Brain microvascular endothelial cell (primary cell): ENCODE measurements at regions not wholly inside any gene's neighbourhood (a gene's known extent, or its start where the extent isn't known, plus 50 kb on each side); places are given as distances from the start of the nearest gene placed in this dataset.

Source experiments
- DNase-seq: peaks from one replicate; pipeline ENCODE4 v3.0.0-alpha.2; 2020
- H3K27ac ChIP-seq: fragments of 250-450 bp; sonication (Bioruptor Pico); 2 replicates; pipeline ENCODE4 v1.5.1; 2020; ENCODE audit warnings: mild to moderate bottlenecking, moderate library complexity
- H3K27me3 ChIP-seq: fragments of 250-450 bp; sonication (Bioruptor Pico); replicated peaks from 2 replicates; pipeline ENCODE4 v1.5.1; 2020; ENCODE audit warnings: mild to moderate bottlenecking
- H3K36me3 ChIP-seq: fragments of 250-450 bp; sonication (Bioruptor Pico); replicated peaks from 2 replicates; pipeline ENCODE4 v1.5.1; 2020; ENCODE audit warnings: mild to moderate bottlenecking
- H3K4me3 ChIP-seq: 2 replicates; pipeline ENCODE4 v1.5.1; 2011; ENCODE audit warnings: low read depth, mild to moderate bottlenecking, control low read depth, low read length, moderate library complexity
- in situ Hi-C: cut with HindIII; loops from 2 replicates; pipeline ENCODE4 v1.10.0; 2017; ENCODE audit warnings: low sequenced_read_pairs, low pct_ligation_motif_present
- TF ChIP-seq, protein P1 (sequence below): IDR thresholded peaks from 2 replicates; pipeline ENCODE4 v1.5.1; 2011; ENCODE audit warnings: low read depth, mild to moderate bottlenecking, moderate library complexity, low read length, control low read depth, inconsistent platforms; ENCODE audit errors: missing control alignments

DNA sequence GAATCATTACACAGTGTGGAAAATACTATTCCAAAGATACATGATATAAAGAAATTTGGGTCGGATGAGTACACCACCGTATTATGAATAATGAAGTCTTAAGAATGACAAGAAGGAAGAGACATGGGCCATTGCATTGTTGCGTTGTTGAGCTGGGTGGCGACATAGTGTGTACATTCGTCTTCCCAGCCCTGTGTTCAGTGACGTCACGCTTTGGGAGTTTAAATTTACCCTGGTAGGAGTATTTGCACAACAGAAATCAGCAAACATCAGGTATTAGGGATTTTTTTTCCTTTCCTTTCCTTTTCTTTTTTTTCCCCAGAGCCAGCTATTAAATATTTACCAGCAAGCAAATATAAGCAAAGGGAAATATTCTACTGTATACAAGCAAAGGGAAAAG is 347.2 kb upstream of the NETO1 start:
- H3K27ac ChIP-seq: no peak overlapping the region
- in situ Hi-C loops: no loop called here
- TF ChIP-seq, protein P1, sequence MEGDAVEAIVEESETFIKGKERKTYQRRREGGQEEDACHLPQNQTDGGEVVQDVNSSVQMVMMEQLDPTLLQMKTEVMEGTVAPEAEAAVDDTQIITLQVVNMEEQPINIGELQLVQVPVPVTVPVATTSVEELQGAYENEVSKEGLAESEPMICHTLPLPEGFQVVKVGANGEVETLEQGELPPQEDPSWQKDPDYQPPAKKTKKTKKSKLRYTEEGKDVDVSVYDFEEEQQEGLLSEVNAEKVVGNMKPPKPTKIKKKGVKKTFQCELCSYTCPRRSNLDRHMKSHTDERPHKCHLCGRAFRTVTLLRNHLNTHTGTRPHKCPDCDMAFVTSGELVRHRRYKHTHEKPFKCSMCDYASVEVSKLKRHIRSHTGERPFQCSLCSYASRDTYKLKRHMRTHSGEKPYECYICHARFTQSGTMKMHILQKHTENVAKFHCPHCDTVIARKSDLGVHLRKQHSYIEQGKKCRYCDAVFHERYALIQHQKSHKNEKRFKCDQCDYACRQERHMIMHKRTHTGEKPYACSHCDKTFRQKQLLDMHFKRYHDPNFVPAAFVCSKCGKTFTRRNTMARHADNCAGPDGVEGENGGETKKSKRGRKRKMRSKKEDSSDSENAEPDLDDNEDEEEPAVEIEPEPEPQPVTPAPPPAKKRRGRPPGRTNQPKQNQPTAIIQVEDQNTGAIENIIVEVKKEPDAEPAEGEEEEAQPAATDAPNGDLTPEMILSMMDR: no peak
- DNase-seq: no peak
- H3K27me3 ChIP-seq: no peaks in the 10 kb centered on the region
- H3K36me3 ChIP-seq: no peaks in the 10 kb centered on the region
- no peak overlapping the region for H3K4me3 ChIP-seq

DNA sequence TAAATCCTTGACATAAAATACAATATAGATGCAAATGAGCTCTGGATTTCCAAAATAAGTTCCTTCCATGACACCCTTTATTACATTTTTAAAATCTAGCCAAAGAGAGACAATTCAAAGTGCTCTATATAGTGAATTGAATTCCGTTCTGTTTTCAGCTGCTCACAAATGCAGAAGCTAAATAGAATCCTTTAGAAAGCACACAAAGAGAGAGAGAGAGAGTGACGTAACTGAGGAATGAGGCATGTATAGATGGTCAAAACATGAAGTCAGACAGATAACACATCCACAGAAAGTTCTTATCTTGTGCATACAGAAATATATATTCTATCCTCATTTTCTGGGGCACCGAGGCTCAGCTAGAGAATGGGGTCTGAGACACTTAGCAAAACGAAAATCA is 344.7 kb upstream of the NETO1 start:
- no peak for DNase-seq
- H3K36me3 ChIP-seq: no peaks in the 10 kb centered on the region
- no peak overlapping the region for H3K4me3 ChIP-seq
- no peak overlapping the region for H3K27ac ChIP-seq
- TF ChIP-seq, protein P1: no peak
- in situ Hi-C loops: no loop called here
- H3K27me3 ChIP-seq: no peaks in the 10 kb centered on the region

GRCh38 chr18:73201940-73202339 is 334.2 kb upstream of the NETO1 start:
- in situ Hi-C loops: no loop called here
- Histone ChIP-seq H3K27me3 (no peaks in the 10 kb centered on the region), H3K4me3 (no peak overlapping the region), H3K27ac (no peak overlapping the region), H3K36me3 (no peaks in the 10 kb centered on the region)
- DNase-seq: peak; percentile 33
- TF ChIP-seq, protein P1: no peak

- TF ChIP-seq, protein P1: no peak
- Histone ChIP-seq H3K27ac (no peak overlapping the region), H3K4me3 (no peak overlapping the region), H3K27me3 (no peaks in the 10 kb centered on the region), H3K36me3 (no peaks in the 10 kb centered on the region)
- in situ Hi-C loops: no loop called here
- DNase-seq: no peak
These were observed 331.4 kb upstream of the NETO1 start for GRCh38 chr18:73199151-73199550.

DNA sequence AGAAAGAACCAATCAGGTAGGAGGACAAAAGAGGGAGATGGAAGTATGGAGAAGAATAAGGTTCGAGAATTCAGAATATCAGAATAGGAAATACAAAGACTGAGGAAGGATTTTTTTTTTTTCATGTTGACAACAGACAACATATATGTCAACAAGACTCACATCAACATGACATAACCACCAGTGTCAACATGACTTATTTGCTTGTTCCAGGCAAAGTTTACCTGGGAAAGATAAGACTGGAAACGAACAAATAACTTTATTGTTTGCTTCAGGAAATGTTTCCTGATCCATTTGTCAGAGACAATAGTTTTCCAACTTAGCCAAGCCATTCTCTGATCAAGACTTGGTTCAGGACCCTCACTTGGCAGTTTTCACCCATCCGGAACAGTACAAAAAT is 321.9 kb upstream of the NETO1 start:
- Histone ChIP-seq H3K27ac (no peak overlapping the region), H3K36me3 (no peaks in the 10 kb centered on the region), H3K27me3 (no peaks in the 10 kb centered on the region), H3K4me3 (no peak overlapping the region)
- in situ Hi-C loops: no loop called here
- DNase-seq: no peak
- TF ChIP-seq, protein P1: no peak

DNA sequence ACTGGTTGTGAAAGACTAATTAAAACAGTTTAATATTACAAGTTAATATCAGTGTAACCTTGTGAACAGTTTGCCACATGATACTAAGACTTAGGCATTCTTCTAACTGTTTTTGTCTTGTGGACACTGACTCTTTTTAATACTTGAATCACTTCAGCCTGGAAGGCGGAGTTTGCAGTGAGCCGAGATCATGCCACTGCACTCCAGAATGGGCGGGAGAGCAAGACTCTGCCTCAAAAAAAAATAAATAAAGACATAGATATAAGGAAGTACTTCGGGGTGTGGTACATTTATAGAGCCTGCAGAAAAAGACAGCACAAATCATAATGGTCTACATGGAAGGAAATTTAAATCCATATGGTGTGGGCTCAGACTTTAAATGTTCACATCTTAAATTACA is 300.4 kb upstream of the NETO1 start:
- no peaks in the 10 kb centered on the region for H3K27me3 ChIP-seq
- in situ Hi-C loops: no loop called here
- TF ChIP-seq, protein P1: no peak
- DNase-seq: no peak
- H3K4me3 ChIP-seq: no peak overlapping the region
- H3K36me3 ChIP-seq: no peaks in the 10 kb centered on the region
- H3K27ac ChIP-seq: no peak overlapping the region
